ENCODE measurements at regions not wholly inside any gene's neighbourhood (a gene's known extent, or its start where the extent isn't known, plus 50 kb on each side); places are given as distances from the start of the nearest gene placed in this dataset.

DNA sequence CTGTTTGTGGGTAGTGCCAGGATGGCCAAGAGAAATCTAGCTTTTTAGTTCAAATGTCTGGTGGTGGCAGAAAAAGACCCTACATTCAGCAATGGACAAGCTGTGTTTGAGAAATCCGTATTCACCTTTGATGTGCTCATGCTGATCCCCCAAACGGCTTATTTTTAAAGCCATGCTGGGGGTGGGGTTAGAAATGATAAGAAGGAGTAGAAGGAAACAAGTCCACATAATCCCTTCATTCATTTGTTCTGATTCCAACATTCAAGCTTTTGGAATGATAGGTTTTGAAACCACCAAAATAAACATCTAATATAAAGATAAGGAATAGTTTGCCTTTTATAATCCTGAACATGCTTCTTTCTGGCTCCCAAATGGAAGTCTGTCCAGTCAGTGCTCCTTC lies 92.0 kb upstream of the DKK2 start:
- TF ChIP-seq, protein P1, sequence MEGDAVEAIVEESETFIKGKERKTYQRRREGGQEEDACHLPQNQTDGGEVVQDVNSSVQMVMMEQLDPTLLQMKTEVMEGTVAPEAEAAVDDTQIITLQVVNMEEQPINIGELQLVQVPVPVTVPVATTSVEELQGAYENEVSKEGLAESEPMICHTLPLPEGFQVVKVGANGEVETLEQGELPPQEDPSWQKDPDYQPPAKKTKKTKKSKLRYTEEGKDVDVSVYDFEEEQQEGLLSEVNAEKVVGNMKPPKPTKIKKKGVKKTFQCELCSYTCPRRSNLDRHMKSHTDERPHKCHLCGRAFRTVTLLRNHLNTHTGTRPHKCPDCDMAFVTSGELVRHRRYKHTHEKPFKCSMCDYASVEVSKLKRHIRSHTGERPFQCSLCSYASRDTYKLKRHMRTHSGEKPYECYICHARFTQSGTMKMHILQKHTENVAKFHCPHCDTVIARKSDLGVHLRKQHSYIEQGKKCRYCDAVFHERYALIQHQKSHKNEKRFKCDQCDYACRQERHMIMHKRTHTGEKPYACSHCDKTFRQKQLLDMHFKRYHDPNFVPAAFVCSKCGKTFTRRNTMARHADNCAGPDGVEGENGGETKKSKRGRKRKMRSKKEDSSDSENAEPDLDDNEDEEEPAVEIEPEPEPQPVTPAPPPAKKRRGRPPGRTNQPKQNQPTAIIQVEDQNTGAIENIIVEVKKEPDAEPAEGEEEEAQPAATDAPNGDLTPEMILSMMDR (IDR thresholded peaks at IDR 0.05; ENCODE audit: poor library complexity, severe bottlenecking), result no peak
- TF ChIP-seq EZH2 (IDR thresholded peaks at IDR 0.05; ENCODE audit: borderline replicate concordance, insufficient read depth, low read length, poor library complexity, severe bottlenecking), result no peak

Measured in neural cell (in vitro differentiated cells).